ENCODE measurements at regions not wholly inside any gene's neighbourhood (a gene's known extent, or its start where the extent isn't known, plus 50 kb on each side); places are given as distances from the start of the nearest gene placed in this dataset.

GRCh38 chr6:119463081-119463626 is 113.6 kb upstream of the MAN1A1 start:
- H3K4me3 ChIP-seq, result no peak overlapping the region
- TF ChIP-seq CTCF (IDR thresholded peaks at IDR 0.05), result no peak
- H3K4me1 ChIP-seq (ENCODE audit: low read depth), result peaks cover 14% of the 10 kb centered on the region
- H3K36me3 ChIP-seq (ENCODE audit: low read depth), result no peaks in the 10 kb centered on the region
- ATAC-seq (no peak), DNase-seq (no peak)
- intact Hi-C loops (cut with DNase I, micrococcal nuclease), result no loop called here
- no peaks in the 10 kb centered on the region for H3K9me3 ChIP-seq

GRCh38 chr6:119461187-119461586 is 111.6 kb upstream of the MAN1A1 start:
- intact Hi-C loops (cut with DNase I, micrococcal nuclease), result no loop called here
- no peak for TF ChIP-seq CTCF (IDR thresholded peaks at IDR 0.05)
- no peak for DNase-seq
- no peak for ATAC-seq
- Histone ChIP-seq H3K9me3 (no peaks in the 10 kb centered on the region), H3K4me3 (no peak overlapping the region), H3K4me1 (ENCODE audit: low read depth) (peaks cover 14% of the 10 kb centered on the region), H3K36me3 (ENCODE audit: low read depth) (no peaks in the 10 kb centered on the region)

- no peaks in the 10 kb centered on the region for H3K36me3 ChIP-seq (ENCODE audit: low read depth)
- intact Hi-C loops (cut with DNase I, micrococcal nuclease), result no loop called here
- no peak overlapping the region for H3K4me3 ChIP-seq
- ATAC-seq (peak; percentile 96), DNase-seq (no peak)
- H3K9me3 ChIP-seq, result no peaks in the 10 kb centered on the region
- TF ChIP-seq CTCF (IDR thresholded peaks at IDR 0.05), result no peak
- peaks cover 14% of the 10 kb centered on the region for H3K4me1 ChIP-seq (ENCODE audit: low read depth)
Observed at GRCh38 chr6:119459207-119459974, 109.8 kb upstream of the MAN1A1 start.

- intact Hi-C loops (cut with DNase I, micrococcal nuclease), result no loop called here
- H3K4me3 ChIP-seq, result no peak overlapping the region
- ATAC-seq (no peak), DNase-seq (no peak)
- no peak for TF ChIP-seq CTCF (IDR thresholded peaks at IDR 0.05)
- peaks cover 7% of the 10 kb centered on the region for H3K4me1 ChIP-seq (ENCODE audit: low read depth)
- no peaks in the 10 kb centered on the region for H3K36me3 ChIP-seq (ENCODE audit: low read depth)
- H3K9me3 ChIP-seq, result no peaks in the 10 kb centered on the region
Observed at GRCh38 chr6:119454714-119455113, 105.2 kb upstream of the MAN1A1 start.

- intact Hi-C loops (cut with DNase I, micrococcal nuclease), result no loop called here
- H3K4me1 ChIP-seq (ENCODE audit: low read depth), result no peaks in the 10 kb centered on the region
- H3K4me3 ChIP-seq, result no peak overlapping the region
- H3K36me3 ChIP-seq (ENCODE audit: low read depth), result no peaks in the 10 kb centered on the region
- no peak for DNase-seq
- ATAC-seq, result no peak
- no peak for TF ChIP-seq CTCF (IDR thresholded peaks at IDR 0.05)
- no peaks in the 10 kb centered on the region for H3K9me3 ChIP-seq
Observed at GRCh38 chr6:119453242-119454200, 104.0 kb upstream of the MAN1A1 start.
